NCI-H748 treated with DMSO at 0.1 percent for 48 hours (cell line): ENCODE measurements at regions not wholly inside any gene's neighbourhood (a gene's known extent, or its start where the extent isn't known, plus 50 kb on each side); places are given as distances from the start of the nearest gene placed in this dataset.
"Not testable (repeated sequence)": the region's sequence is repeated elsewhere in the genome, so short reads cannot be mapped to it uniquely, and the experiment has no call there.

Experiments used
- DNase-seq: peaks from one replicate; lab custom pipeline; 2025; lab: John Stamatoyannopoulos, UW

- no peak for DNase-seq
Observed at GRCh38 chr6:137655291-137655690, 161.1 kb upstream of the OLIG3 start.

GRCh38 chr6:137656735-137657134, 162.5 kb upstream of the OLIG3 start:
- DNase-seq, result no peak

GRCh38 chr6:137657351-137657911, 163.2 kb upstream of the OLIG3 start:
- DNase-seq, result no peak

- DNase-seq, result no peak
Observed at GRCh38 chr6:137658287-137658686, 164.1 kb upstream of the OLIG3 start.

- no peak for DNase-seq
Observed at GRCh38 chr6:137659871-137660270, 165.7 kb upstream of the OLIG3 start.

- no peak for DNase-seq
Observed at GRCh38 chr6:137660296-137660731, 166.1 kb upstream of the OLIG3 start.

GRCh38 chr6:137661601-137662000, 167.4 kb upstream of the OLIG3 start:
- no peak for DNase-seq

- no peak for DNase-seq
Observed at GRCh38 chr6:137664183-137664582, 170.0 kb upstream of the OLIG3 start.

- no peak for DNase-seq
Observed at GRCh38 chr6:137665342-137665934, 171.2 kb upstream of the OLIG3 start.

- DNase-seq, result no peak
Observed at GRCh38 chr6:137666202-137666774, 172.1 kb upstream of the OLIG3 start.

GRCh38 chr6:137673603-137674002, 179.4 kb upstream of the OLIG3 start:
- DNase-seq, result peak; percentile 12

- no peak for DNase-seq
Observed at GRCh38 chr6:137676888-137677287, 182.7 kb upstream of the OLIG3 start.

GRCh38 chr6:137677709-137678108, 183.5 kb upstream of the OLIG3 start:
- no peak for DNase-seq

GRCh38 chr6:137678451-137678850, 184.3 kb upstream of the OLIG3 start:
- DNase-seq, result no peak

- no peak for DNase-seq
Observed at GRCh38 chr6:137680705-137681346, 186.2 kb upstream of the TNFAIP3 start.

GRCh38 chr6:137681445-137682009, 185.5 kb upstream of the TNFAIP3 start:
- no peak for DNase-seq

- DNase-seq, result not testable (repeated sequence)
Observed at GRCh38 chr6:137682658-137683057, 184.4 kb upstream of the TNFAIP3 start.

GRCh38 chr6:137683916-137684315, 183.1 kb upstream of the TNFAIP3 start:
- DNase-seq, result no peak

GRCh38 chr6:137685798-137686375, 181.2 kb upstream of the TNFAIP3 start:
- no peak for DNase-seq

GRCh38 chr6:137687818-137688217, 179.2 kb upstream of the TNFAIP3 start:
- no peak for DNase-seq

GRCh38 chr6:137688230-137688971, 178.7 kb upstream of the TNFAIP3 start:
- no peak for DNase-seq

GRCh38 chr6:137689377-137689776, 177.7 kb upstream of the TNFAIP3 start:
- no peak for DNase-seq
